ENCODE measurements at regions not wholly inside any gene's neighbourhood (a gene's known extent, or its start where the extent isn't known, plus 50 kb on each side); places are given as distances from the start of the nearest gene placed in this dataset.
"Not testable (repeated sequence)": the region's sequence is repeated elsewhere in the genome, so short reads cannot be mapped to it uniquely, and the experiment has no call there.

DNA sequence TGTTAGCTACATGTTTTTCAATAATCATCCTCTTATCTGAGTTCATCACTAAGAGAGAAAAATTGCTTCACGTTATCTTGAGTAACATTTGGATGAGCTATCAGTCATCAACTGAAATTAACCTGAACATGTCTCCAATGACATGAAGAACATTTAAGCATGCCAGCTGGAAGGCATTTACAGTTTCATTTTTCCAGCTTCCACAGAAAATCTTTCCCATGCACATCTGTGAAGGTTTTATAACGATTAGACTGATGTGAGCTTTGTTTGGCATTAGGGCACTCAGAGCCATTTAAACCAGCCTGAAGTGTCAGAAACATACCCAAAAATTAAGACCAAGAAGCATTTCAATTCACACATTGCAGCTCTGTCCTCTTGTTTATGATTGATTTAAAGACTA, 235.8 kb upstream of the ARHGEF26 start:
- DNase-seq (ENCODE audit: extremely low read depth in 1 of 2, low read depth in 1 of 2) = no peak

DNA sequence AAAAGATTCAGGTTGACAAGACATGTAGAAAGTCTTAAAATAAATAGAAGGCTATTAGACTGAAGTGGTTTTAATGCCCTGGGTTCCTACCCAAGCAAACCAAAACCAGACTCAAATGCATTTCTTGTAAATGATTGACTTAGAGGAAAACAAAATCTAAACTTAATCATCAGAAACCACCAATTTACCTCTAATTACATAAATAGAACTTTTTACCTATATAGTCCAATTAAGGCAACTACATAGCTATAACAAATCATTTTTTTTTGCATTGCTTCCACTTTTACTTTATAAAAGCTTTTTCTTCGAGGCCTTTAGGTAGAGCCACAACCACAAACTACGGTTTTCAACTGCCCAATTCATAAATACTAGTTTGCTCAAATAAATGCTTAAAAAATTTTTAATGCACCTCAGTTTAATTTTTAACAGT, 231.3 kb upstream of the ARHGEF26 start:
- no peak for DNase-seq (ENCODE audit: extremely low read depth in 1 of 2, low read depth in 1 of 2)

DNA sequence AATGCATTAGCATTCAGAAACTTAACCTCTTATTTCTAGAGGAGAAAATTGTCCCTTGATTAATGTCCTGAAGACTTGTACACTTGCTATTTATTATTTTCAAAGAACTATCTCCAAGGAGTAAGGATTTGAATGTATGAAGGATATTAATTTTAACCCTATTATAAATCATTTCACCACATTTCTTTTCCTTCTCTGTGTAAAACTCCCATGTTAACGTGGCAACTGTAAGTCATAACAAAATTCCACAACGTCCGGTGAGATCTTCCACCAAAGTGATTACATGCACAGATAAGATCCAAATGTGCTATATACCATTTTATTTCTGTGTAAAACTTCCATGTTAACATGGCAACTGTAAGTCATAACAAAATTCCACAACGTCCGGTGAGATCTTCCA, 229.1 kb upstream of the ARHGEF26 start:
- no peak for DNase-seq (ENCODE audit: extremely low read depth in 1 of 2, low read depth in 1 of 2)

DNA sequence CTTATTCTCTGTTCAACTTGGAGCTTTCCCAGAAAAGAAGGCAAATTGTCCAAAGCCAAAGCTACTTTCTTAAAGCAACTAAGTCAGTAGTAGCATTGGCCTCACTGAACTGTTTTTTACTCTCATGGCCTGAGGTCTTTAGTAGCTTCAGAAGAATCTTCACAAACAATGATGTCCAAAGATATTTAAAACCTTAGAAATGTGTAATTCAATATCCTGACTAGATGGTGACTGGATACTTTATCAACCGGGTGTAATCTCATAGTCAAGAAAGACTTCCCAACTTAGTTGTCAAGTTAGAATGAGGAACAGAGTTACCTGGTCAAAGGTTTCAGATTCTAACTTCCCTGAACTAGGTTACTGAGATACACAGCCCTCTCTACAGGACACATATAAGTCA, 226.3 kb upstream of the ARHGEF26 start:
- DNase-seq (ENCODE audit: extremely low read depth in 1 of 2, low read depth in 1 of 2) = no peak

DNA sequence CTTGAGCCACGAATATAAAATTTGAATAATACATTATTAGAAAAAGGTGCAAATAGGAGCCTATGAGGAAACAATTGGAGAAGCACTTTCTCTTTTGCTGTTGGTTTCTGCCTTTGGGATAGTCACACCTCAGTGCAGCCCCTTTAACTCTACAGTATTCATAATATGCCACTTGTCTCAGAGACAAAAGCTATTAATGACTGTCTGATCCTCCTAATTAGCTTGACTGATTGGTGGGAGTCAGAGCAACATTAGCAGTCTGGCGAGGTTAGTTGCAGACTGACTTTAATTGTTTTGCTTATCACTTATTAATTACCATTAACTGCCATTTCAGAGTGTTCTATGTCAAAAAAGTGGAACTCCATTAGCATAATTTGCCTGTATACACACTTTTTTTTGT, 225.0 kb upstream of the ARHGEF26 start:
- DNase-seq (ENCODE audit: extremely low read depth in 1 of 2, low read depth in 1 of 2) = no peak

DNA sequence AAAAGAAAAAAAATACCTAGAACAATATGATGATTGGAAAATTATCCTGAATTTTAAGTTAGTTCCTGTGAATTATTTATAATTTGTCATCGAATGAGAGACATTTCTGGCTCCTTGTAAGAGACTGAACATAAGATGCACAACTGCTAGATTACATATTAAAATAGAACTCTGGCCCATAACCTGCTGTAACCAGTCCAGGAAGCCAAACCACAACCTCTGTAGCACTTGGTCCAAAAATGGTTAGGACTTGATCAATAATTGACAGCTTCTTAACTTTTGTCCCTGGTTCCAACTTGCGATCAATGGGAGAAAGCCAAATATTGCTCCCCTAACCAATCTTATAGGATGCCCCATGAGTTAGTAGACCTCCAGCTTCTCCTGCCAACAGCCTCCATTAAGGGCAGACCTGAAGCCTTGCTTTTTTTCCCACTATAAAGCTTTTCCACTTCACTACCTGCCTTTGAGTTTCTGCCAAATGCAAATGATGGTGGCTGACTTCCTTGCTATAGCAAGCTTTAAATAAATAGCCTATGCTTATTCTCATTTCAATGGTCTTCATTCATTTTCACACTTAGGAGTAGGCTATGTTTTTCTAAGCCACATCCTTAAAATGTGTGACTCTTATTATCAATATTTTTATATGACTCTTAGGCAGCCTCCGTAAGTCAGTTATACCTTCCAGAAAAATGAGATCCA, 224.0 kb upstream of the ARHGEF26 start:
- no peak for DNase-seq (ENCODE audit: extremely low read depth in 1 of 2, low read depth in 1 of 2)

DNA sequence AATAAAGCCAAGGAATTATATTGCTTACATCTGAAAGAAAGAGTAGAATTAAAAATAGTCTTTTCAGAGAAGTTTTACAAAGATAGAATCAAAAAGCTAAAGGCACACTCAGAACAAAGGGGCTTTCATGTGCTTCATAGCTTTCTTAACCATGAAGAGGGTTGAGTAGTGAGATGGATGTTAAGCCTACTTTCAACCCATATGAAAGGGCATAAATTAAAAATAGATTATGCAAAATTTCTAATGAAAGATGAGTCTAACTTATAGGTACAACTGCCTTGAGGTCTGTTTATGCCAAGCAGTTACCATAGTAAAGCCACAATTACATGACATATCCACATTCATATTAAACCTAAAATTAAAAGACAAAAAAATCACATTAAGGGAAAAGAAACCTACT, 223.3 kb upstream of the ARHGEF26 start:
- no peak for DNase-seq (ENCODE audit: extremely low read depth in 1 of 2, low read depth in 1 of 2)

DNA sequence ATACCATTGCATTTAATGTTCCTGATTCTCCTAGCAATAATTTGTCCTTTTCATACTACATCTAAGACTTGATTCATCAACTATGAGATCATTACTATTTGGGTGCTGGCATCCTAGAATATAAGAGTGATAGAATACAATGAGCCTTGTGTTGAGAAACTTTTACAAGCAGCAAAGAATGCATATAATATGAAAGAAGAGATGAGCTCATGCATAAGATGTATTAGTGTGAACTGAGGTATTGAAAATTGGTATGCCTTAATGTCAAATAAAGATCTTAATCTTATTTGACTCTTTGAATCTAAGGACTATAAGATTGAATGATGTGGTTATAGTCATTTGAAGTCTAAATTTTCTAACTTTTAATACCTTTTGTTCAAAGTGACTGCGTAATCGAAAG, 220.0 kb upstream of the ARHGEF26 start:
- no peak for DNase-seq (ENCODE audit: extremely low read depth in 1 of 2, low read depth in 1 of 2)

DNA sequence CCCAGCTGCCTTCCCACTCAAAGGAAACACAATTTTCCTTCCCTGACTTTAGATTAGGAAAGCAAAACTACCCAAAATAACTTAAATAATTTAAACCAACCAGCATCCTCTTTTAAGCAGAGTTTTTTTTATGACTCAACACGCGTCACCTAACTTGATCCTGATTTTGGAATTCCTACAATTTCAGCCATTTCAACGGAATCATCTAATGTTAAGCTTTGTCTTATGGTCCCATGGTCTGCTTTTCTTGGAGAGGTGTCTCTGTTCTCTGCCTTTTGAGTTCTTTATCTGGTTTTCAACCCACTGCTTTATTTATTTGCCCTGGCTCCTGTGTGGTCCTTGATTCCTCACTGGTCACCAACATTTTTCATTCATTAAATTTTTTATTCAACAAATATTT, 219.2 kb upstream of the ARHGEF26 start:
- no peak for DNase-seq (ENCODE audit: extremely low read depth in 1 of 2, low read depth in 1 of 2)

DNA sequence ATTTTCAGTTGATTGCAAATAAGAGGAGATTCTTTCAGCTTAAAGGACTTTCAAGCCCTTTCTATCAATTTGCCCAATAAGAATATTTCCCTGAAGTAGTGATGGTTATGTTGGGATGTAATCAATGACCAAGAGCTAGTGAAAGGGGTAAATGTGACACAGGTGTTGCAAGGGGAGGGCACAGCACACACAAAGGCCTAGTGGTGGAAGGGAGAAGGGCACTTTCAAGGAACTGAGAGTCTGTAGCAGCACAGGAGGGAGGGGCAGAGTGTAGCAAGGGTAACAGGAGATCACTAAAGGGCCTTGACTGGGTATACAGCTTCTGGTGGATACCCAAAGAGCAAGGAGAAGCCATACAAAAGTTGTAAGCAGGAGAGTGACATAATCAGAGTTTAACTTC, 217.8 kb upstream of the ARHGEF26 start:
- no peak for DNase-seq (ENCODE audit: extremely low read depth in 1 of 2, low read depth in 1 of 2)

DNA sequence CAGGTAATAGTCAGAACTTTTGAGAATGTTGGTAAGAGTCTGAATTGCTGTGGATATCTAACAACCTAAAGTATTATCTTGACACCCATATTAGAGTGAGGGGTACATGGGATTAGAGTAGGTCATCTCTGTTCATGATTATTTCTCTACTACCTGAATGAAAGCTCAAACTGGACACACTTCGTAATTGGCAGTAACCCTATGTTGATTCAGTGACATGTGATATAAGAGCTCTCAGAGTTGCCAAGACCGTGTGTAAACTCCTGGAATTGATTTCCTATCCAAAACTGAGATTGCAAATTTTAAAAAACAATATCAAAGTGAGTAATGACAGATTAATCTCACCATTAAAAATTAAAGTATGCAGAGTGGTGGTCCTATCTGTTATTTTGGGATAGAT, 214.8 kb upstream of the ARHGEF26 start:
- no peak for DNase-seq (ENCODE audit: extremely low read depth in 1 of 2, low read depth in 1 of 2)

DNA sequence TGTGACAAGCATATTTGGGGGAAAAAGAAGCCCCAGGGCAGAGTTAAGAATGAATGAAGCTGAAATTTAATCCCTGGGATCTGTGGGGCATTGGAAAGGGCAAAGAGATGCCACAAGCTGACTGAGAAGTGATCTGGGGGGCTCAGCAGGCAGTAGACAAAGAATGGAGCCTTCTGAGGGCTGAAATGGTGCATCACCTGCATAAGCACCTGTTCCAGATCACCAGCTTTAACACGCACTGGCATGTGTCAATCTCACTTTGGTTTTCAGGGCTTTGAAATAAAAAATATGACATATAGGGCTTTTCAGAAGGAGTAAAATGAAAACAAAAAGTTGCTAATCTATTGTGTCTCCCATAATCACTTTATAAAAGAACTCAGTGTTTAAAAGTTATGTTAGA, 210.8 kb upstream of the ARHGEF26 start:
- no peak for DNase-seq (ENCODE audit: extremely low read depth in 1 of 2, low read depth in 1 of 2)

DNA sequence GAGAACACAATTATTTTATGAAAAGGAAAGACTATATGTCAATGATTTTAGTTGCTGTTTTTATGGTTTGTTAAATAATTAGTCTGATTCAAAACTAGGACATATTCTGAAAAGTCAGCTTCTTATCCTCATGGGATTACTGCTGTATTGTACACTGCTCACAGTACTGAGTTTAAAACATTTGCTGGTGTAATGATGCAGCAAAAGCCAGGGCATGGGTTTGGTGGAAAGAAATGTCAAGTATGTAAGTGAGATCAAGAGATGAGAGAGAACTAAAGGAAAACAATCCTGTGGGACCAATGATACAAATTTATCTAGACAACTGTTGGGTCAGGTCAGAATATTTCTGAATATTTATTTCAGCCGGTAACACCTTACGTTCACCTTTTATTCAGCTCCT, 210.1 kb upstream of the ARHGEF26 start:
- no peak for DNase-seq (ENCODE audit: extremely low read depth in 1 of 2, low read depth in 1 of 2)

DNA sequence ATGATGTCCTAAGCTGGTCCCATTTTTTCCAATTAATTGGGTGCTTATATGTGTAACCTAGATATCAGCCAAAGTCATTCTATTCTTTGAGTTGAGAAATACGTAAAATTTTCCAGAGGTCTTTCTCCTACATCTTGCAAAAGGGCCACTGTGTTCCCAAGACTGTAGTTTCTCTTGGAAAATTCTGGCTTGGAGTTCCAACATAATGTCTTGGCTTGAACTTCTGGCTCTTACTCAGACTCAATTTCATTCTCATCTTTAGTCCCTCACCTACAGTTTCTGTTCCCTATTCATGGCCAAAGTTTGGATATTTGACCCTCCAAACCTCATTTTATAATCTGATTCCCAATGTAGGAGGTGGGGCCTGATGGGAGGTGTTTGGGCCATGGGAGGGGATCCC, 201.4 kb upstream of the ARHGEF26 start:
- DNase-seq (ENCODE audit: extremely low read depth in 1 of 2, low read depth in 1 of 2) = no peak

DNA sequence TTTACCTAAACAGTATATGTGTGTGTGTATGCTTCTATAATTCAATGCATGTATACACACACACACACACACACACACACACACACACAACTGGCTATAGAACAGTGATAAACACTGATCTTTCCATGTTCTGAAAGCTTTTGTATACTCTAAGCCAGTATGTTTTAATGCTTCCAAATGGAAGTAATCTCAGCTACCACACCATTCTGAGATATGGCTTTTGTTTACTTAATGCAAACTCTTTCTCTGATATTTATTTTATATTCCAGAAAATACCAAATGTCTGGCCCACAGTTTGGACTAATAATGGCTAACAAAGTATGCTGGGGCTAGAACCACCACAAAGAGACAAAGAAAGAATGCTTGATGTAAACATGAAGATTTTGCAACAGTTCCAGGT, 199.4 kb upstream of the ARHGEF26 start:
- DNase-seq (ENCODE audit: extremely low read depth in 1 of 2, low read depth in 1 of 2) = no peak

DNA sequence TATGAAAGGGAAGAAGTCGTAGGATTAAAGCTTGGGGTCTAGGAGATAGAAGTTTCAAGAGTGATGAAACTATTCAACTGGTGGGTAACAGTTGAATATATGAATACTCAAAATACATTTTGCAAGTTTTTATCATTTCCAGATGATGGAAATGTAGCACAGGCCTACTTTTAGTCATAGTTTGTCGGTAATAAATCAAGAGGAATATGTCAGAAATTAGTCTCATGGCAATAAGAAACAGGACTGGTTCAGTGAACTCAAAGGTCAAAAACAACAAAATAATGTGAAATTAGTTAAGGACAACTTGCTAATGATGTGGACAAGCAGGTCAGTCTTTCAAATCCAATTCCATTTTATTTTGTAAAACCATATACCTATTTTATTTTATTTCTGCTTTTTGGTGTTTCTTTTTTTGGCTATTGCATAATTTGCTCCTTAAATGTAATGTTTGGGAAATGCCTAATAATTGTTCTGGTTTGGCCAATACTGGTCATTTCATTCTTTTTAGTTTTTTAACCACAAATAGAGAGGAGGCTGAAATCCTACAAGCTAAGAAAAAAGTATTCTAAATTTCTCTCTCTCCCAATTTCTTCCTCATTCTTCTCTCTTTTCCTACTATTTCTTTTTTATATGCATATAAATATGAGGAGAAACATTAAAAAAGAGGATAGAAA, 195.2 kb upstream of the ARHGEF26 start:
- DNase-seq (ENCODE audit: extremely low read depth in 1 of 2, low read depth in 1 of 2) = no peak

DNA sequence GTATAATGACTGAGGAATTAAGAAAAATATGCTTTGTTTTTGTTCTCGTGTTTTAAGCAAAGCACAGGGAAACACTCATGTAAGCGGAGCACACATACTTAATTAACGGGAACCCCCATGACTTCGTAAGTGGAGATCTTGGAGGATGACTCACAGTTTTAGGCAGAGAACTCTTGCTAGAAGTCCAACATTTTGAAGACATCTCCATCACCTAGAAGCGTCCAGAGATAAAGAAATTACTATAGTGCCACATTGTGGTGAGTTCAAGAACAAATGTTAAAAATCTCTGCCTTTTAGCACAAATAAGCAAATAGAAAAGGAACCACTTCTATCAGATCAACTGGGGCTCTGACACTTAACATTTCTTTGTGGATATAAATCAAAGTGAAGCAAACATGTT, 194.1 kb upstream of the ARHGEF26 start:
- DNase-seq (ENCODE audit: extremely low read depth in 1 of 2, low read depth in 1 of 2) = no peak

DNA sequence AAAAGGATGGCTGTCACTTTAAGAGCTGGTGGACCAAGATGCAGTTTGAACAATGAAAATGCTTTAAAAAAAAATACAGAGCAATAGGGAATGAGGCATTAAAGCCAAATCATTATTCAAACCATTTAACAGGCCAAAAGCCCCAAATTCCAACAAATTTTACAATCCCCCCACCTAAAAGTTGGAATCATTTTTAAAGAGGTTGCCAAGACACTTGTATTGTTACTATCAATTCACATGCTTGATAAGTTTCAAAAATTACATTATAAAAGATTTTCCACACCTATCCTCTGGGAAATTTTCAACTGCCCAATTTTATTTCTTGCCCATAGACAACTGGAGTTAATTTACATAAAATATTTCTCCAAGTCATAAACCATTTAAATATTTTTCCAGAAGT, 192.3 kb upstream of the ARHGEF26 start:
- DNase-seq (ENCODE audit: extremely low read depth in 1 of 2, low read depth in 1 of 2) = no peak

DNA sequence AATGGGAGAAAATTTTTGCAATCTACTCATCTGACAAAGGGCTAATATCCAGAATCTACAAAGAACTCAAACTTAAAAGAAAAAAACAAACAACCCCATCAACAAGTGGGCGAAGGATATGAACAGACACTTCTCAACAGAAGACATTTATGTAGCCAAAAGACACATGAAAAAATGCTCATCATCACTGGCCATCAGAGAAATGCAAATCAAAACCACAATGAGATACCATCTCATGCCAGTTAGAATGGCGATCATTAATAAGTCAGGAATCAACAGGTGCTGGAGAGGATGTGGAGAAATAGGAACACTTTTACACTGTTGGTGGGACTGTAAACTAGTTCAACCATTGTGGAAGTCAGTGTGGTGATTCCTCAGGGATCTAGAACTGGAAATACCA, 187.7 kb upstream of the ARHGEF26 start:
- not testable (repeated sequence) for DNase-seq (ENCODE audit: extremely low read depth in 1 of 2, low read depth in 1 of 2)

DNA sequence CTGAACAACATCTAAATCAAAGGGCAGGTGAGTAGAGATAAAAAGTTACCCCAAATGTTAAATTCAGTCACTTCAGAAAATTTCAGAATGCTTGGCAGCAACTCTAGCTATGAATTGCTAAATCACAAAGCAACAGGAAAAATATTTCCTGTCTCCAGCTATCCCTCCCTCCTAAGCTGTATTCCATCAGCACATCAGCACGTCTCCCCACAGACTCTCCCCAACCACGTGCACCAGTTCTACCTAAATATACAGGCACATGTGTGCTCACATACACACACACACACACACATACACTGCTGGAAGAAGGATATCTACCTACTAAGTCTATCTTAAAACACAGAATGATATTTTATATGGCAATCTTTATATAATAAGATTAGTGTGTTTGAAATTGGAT, 177.1 kb upstream of the ARHGEF26 start:
- no peak for DNase-seq (ENCODE audit: extremely low read depth in 1 of 2, low read depth in 1 of 2)

DNA sequence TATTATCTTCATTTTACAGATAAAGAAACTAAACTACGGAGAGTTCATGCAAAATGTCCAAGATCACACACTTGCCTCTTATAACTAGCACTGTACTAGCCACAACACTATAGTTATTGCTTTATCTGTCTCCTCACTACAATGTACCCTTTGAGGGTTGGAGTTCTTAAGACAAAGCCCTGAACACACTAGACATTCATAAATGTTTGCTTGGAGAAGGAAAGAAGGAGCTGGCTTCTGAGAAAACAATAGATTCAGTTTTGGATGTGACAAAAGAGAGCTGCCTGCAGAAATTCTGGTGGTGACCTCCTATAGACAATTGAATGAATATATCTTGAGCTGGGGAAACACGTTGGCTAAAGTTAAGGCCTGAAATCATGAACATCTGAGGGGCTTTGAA, 169.9 kb upstream of the ARHGEF26 start:
- no peak for DNase-seq (ENCODE audit: extremely low read depth in 1 of 2, low read depth in 1 of 2)

DNA sequence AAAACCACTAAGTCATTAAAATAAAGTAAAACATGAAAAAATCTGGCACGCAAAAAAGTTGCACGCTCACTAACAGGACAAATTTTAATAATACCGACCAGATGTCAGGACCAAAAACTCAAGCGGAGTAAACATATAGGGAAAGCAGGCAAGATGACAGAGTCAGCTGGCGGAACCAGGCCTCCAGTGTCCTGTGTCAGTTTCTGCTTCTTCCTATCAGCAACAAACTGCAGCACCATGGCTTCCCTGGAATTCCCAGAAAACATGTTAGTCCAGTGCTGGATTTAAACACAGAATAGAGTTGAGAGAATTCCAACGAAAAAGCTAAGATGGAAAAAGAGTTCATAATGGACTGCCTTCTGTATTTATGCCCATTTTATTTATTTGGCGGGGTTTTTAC, 169.1 kb upstream of the ARHGEF26 start:
- no peak for DNase-seq (ENCODE audit: extremely low read depth in 1 of 2, low read depth in 1 of 2)

DNA sequence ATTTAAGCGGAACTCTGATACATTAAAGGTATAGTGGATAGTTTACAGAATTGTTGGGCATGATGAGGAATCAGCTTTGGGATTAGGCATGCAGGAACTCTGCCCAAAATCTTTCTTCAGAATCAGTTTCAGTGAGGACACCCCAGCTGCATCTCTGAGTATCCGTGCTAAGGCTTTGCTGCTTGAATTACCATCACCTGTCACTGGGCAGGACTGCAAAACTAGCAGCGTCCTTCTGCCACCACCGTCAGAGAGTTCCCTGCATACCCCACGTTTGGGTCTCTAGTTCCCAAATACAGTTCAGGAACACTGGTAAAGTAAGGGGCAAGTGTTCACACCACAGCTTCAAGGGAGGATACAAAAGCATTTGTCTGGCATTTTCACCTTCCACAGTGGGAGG, 164.6 kb upstream of the ARHGEF26 start:
- no peak for DNase-seq (ENCODE audit: extremely low read depth in 1 of 2, low read depth in 1 of 2)
